C1 segment of cervical spinal cord (tissue), 14 donors: ENCODE measurements at regions not wholly inside any gene's neighbourhood (a gene's known extent, or its start where the extent isn't known, plus 50 kb on each side); places are given as distances from the start of the nearest gene placed in this dataset.

Source experiments
- DNase-seq, 14 donors: peaks; one replicate each; lab custom pipeline; 2025; lab: John Stamatoyannopoulos, UW

DNA sequence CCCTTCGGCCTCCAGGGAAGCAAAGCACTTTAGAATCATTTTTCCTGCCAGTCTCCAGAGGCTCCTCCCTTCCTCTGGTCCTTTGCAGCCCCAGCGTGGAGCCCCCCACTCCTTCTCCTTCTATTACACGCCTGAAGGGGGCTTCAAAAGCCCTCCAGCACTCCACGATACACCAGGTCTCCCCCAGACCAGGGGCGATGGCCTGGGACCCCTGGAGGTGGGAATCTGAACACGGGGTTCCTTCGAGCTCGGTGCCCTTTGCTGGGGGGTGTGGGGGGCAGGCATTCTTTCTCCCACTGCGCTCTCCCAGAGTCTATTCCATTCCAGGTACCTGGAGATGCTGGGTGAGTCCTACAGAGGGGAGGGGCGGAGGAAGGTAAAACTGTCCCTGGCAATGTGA, 97.6 kb downstream of the HMX1 start:
- no peak for DNase-seq

DNA sequence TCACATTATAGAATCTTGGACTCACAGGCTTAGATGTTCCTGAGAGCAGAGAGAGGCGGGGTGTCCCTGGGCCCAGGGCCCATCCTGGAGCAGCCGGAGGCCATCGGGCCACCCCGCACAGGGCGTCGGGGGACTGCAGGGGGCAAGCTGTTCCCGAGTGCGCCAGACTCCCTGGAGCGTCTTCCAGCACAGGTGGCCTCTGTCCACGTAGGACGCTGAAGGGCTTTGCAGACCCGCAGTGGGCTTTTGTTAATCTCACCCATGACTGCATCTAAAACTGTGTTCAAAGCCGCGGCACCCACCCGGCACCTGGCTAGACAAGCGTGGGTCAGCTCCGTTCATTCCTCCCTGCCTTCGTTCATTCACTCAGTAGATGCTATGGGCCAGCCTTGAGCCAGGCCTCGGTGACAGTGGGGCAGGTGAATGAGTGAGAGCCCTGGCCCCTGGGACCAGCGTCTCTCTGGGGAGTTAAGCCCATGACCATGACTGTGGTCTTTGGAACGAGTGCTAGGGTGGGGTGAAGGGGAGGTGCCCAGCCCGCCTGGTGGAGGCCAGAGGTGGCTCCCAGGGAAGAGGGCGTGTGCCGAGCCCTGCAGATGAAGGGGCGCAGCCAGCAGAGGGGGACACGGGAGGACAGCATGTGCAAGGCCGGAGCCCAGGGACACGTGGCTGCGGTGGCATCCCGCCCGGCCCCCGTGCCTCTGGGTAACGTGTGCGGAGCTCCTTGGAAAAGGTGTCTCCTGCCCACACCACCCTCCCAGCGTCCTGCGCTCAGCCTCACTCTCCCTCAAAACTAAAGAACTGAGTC, 98.3 kb downstream of the HMX1 start:
- no peak for DNase-seq

DNA sequence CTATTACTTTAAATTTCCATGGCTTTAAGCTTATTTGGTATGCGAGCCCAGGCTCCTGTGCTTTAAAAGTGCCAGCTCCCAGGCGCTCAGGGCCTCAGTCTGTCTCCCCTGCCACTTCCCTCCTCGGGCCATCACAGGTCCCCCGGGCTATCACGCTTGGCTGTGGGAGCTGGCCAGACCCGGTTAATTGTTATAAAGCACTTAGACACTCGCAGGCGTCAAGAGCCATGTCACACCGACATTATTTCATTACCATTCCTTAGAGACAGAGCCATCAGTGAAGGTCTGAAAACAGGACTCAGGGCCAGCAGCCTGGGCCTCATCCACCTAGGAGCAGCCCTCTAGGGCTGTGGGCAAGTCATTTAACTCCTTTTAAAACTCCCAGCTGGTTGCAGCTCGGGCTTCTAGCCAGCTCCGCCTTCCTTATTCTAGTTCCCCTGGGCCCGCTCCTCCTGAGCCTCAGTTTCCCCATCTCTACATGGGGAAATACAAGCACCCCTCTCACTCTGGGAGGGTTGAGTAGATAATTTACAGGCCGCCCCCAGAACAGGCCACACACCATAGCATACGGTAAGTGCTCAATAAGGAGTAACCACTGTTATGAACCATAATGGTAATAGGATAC, 99.0 kb downstream of the HMX1 start:
- DNase-seq = no peak

DNA sequence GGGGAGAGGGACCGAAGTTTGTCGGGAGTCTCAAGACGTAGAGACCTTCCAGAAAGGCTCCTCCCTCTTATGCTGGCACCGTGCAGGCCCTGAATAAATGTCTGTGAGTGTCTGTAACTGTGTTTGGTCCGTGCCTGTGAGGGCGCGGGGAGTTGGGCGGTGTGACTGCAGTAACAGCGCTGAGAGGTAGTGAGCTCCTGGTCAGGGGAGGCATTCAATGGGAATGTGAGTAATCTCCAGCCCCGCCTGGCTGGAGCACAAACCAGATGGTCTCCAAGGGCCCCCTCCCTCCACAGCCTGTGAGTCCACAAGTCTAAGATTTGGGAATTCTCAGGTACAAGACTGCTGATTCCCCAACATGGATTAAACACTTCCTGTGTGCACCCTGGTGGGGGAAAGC, 100.0 kb downstream of the HMX1 start:
- DNase-seq = no peak

DNA sequence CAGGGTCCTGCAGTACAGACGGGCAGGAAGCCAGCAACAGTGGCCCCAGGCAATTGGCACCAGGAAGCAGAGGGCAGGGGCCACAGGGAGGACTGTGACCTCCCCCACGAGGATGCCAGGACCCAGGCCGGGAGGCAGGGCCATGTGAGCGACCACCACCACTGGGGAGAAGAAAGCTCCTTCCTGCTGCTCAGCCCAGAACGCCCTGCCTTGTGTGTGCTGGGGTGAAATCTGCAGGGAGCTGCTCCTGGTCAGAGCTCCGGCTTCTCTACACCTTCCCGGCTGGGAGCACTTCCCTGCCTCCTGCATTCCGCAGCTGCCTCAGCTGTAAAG, 100.4 kb downstream of the HMX1 start:
- DNase-seq = no peak

DNA sequence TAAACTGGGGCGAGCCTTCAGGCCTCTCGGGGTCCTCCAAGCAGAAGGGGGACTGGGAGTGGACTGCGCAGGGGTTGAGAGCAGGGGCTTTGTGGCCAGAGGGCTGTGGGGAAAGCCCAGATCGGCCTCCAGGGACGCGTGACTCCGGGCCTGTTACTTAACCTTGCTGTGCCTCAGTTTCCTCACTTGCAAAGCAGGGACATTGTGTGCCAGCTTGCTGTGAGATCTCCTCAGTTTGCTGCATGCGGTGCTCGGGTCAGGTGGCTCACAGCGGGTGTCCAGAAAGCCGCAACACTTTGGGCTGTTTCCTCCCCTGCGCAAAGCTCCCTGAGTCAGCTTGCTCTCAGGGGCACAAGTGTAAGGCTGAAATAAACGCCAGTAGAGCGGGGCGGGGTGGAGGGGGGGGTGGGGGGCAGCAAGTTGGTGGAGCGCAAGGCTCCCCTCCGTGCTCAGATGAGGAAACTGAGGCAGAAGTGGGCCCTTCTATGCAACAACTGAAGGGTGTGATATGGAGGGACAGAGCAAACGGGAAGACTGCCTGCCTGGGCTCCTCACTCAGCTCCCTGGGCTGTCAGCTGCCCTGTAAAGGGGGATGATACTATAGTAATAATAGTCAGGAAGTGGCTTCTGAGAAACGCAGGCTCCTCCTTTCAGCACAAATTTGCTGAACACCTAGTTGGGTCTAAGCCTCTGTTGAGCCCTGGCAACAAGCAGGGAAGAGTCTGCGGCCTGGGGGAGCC, 101.0 kb downstream of the HMX1 start:
- no peak for DNase-seq

DNA sequence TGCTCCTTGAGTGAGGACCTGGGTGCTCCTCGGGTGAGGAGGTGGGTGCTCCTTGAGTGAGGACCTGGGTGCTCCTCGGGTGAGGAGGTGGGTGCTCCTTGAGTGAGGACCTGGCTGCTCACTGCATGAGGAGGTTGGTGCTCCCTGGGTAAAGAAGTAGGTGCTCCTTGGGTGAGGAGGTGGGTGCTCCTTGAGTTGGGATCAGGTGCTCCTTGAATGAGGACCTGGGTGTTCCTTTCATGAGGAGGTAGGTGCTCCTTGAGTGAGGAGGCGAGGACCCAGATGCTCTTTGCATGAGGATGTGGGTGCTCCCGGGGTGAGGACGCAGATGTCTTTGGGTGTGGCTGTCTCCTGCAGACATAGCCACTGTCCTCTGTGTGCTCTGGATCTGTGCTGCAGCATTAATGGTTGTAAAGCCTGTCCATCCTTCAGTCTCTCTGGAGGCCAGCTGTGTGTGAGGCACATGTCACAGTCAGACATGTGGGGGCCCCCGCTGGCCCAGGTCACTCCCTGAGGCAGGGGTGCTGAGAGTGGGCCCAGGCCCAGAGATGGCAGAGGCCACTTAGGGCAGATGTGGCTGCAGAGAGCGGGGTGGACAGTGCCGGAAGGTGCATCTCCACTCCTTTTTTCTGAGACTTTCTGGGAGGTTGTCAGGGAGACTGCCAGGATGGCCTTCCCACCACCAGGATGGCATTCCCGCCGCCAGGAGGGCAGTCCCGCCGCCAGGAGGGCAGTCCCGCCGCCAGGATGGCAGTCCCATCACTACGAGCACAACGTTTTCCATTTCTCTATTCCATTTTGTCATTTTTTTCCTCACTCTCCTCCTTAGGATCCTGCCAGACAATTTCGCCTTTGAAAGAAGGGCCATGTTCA, 101.8 kb downstream of the HMX1 start:
- no peak for DNase-seq

DNA sequence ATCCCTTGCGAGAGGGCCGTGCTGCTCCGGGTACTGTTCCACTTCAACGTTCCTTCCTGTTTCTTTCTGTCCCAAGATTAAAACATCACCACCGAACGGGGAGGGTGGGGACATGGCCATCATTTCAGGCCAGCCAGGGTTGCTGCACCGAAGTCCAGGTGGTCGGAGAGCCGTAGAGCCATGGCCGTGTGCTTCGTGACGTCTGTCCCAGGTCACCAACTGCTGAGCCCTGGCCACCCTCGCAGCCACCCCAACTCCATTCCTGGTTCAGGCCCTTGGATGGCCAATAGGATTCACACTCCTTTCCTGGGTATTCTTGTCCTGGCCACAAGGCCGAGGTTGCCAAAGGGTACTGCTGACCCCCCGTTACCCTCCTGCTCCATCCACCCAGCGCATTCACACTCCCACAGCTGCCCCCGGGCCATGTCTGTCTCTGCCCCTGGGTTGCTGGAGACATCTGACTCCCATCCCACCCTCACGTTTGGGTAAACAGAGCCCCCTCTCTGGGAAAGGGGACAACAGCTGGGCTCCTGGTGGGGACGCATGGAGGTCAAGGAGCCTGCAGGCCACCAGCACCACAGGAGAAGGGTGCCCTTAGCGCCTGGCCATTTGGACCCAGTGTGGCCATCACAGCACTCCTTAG, 103.2 kb downstream of the HMX1 start:
- DNase-seq = no peak

DNA sequence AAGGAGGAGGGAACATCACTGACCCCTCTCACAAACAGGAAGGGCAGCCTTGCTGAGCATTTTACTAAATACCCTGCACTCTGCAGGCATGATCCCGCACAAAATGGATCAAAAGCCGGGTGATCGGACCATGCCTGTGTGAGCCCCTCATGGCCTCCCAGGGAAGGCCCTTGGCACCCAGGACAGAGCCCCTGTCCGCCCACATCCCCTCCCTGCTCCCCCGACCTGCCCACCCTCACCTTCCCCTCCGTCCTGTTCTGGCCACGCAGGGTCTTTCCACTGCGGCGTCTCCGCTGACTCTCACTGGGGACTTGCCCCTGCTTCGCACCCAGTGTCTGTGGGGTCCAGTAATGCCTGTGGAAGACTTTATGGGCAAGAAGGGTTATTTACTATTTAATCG, 105.0 kb downstream of the HMX1 start:
- DNase-seq = no peak

DNA sequence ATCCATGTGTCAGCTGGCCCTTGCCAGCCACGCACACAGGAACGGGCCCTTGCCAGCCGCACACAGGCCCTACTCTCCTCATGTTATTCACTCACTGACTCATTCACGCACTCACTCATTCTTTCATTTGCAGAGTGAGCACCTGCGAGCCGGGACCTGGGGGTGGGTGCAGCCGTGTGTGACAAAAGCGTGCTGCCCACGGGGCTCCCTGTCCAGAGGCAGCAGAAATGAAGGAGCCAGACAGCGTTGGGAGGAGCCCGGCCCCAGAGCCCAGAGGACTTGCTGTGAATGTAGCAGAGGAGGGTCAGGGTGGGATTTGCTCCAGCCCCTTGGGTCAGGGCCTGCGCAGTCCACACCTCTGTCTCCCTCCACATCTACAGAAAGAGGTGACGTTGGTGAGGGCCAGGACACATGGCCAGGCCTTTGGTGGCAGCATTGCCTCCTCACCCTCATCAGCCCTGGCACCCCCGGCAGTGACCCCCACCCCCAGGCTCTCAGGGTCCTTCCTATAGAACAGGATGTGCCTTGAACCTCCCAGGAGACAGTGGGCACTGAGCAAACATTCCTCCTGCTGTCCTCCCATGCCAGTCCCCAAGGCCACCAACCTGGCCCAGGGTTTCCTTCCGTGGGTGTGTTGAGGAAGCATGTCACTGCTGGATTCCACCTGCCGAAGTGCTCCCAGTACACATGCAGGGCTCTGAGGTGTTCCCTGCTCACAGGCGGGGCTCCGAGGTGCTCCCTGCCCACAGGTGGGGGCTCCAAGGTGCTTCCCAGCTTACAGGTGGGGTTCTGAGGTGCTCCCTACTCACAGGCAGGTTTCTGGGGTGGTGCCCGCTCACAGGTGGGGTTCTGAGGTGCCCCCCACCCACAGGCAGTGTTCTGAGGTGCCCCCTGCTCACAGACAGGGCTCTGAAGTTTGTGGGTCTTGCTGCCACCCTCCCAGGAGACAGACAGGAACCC, 105.7 kb downstream of the HMX1 start:
- no peak for DNase-seq

DNA sequence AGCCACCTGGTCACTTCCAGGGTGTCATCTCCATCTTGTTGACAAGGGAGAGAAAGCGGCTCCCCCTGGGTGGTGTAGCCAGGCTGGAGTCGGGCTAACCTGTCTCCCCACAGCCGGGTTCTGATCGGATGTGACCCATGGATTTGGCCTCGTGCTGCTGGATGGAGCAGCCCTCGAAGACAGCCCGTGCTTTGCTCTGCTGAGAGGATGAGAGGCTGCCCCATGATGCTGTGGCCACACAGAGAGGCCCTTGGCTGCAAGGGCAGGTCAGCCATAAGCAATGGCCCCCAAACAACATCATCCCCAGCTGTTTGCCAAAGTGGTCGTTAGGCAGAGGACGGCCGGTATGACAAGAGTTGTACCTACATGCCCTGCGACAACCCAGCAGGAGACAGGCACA, 106.6 kb downstream of the HMX1 start:
- DNase-seq = no peak

DNA sequence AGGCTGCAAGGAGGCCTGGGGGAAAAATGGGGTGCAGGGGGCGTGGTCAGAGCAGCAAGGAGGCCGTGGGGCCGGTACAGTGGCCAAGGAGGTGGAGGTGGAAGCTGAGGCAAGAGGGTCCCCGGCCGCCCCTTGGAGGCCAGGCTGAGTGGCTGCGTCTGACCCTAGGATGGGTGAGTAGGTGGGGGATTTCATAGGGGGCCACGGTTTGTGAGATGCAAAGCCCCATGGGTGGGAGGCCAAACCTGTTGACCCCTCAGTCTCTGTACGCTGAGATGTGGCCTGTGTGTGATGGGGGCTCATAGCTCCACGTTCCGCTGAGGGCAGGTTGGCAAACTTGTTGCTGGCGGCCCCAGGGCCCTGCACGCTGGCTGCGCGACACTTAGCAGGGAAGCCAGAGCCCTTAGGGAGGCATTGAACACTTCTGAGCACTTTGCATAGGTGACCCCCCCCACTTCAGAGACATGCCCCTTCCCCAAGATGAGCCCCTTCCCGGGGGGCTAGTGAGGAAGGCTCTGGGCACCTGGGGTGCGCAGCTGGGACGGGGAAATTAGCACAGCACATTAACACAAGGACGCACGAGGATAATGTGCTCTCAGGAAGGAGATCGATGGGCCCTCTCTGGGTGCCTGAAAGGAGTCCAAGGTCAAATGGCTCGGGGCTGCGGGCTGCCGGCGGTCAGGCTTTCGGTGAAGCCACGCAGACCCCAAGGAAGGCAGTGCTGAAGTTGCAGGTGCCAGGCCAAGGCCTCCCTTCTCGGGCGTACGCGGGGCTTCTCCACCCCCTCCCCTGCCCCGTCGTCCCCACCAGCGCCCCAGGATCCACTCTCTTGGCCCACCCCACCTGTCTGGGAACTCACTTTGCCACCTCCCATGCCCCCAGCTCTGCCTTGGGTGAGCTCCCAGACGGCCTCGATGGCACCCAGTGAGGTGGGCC, 107.4 kb downstream of the HMX1 start:
- DNase-seq = no peak

DNA sequence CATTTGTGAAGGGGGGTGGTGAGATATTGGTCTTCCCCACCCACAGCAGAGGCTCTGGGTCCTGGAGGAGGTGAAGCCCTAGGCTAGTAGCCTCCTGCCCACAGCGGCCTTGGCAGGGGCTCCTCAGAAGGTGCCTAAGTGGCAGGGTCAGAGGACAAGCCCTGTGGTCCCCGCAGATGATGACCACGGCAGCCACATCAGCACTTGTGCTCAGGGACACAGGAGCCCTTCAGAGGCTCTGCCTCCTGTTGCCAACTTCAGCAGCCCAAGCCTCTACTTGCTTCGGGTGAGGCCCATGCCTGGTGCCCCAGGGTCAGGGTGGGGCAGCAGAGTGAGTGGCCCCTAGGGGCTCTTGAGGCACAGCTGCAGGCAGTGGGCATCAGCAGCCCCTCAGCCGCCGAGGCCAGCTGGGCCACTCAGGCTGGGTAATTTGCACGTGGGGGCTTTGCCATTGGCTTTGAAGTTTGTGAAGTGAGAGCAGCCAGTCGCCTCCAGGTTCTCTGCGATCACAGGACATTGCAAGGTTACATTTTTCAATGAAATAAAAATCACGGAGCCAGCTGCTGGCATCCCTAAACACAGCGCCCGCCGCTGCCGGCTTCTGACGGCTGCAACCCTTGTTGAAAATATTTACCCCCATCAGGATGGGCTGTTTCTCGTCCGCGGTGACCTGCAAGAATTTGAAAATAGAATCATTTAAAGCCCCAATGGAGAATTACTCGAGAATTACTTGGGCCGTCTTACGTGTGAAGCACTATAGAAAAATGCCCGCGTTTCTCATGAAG, 108.5 kb downstream of the HMX1 start:
- no peak for DNase-seq

DNA sequence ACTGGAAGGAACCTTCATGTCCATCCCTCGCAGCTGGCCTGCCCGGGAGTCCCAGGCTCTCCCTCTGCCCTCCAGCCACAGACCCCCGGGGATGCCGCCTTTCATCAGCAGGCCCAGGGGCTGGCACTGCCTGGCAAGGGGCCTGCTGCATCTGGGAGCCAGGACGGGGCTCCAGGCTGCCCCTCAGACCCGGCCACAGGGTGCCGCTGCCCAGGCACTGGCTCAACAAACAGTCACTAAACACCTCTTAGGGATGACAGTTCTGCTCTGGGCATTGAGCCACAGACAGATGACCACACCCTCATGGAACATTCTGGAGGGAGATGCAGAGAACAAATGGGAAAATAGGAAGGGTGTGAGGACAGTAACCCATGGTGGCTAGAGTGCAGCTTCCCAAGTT, 109.3 kb downstream of the HMX1 start:
- DNase-seq = no peak

DNA sequence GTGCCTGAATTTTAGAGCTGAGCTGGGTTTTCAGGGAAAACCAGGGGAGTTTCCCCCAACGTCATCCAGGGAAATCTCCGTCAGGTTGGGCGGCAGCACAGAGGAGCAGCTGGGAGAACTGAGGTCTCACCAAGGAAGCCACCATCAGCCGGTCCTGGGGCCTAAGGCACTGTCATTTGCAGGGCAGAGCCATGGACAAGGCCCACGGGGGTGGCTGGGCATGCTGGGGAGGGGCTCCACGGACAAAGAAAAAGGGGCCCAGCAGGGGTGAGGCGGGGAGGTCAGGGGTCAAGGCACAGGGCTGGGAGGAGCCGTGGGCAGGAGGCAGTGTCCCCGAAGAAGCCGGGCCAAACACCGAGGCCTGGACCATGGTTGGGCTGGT, 109.8 kb downstream of the HMX1 start:
- DNase-seq = no peak

DNA sequence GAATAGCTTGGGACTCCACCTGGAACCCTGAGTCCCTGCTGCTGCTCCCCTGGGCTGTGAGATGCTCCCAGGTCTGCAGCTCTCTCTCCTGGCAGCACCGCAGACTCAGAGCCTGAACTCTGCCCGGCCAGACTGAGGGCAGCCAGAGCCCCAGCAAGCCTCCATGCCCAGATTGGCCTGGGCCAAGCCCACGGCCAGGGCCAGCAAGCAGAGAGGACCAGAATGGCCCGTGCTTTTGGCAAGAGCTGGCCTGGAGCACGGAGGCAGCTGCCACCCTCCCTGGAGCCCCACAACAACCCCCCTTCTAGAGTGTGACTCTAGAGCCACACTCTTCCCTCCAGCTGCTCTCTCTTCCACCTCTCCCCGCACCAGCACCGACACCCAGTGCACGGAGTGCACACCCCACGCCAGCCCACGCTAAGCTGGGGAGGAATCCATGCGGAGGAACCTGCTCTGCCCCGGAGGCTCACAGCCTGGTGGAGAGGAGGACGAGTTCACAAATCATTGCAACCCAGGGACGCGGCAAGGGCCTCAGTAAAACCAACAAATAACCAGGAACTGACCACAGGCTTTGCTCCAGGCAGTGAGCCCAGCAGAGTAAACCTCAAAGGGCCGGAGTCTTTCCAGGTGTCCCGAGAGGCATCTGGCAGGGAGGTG, 110.3 kb downstream of the HMX1 start:
- DNase-seq = no peak

DNA sequence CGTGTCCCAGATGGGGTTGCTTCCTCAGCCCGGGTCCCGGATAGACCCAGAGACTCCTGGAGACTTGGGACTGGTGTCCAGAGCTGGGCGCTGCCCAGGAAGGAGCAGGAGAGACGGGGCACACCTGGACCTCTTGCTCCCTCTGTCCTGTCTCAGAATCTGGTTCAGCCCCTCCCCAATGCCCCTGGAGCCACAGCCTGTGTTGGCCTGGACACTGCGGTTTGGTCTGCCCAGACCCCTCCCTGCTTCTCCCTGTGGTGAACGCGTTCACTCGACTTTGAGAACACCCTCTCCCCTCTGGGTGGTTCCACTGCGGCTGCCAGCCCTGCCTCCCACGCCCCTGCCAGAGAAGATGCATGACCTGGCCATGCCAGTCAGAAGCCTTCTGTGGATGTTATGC, 111.1 kb downstream of the HMX1 start:
- no peak for DNase-seq

DNA sequence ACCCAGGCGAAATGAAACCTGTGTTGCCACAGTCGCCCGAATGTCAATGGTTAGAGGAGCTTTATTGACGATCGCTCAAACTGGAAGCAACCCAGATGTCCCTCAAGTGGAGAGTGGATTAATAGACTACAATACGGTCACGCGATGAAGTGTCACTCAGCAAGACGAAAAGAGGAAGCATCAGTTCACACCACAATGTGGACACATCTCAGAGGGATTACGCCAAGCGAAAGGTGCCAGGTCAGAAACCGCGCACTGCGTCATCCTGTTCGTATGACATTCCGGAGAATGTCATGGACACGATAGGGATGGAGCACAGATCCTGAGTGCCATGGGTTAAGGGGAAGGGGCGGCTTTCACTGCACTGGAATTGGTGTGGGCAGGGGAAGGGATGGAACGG, 111.7 kb downstream of the HMX1 start:
- no peak for DNase-seq
